ENCODE measurements at regions not wholly inside any gene's neighbourhood (a gene's known extent, or its start where the extent isn't known, plus 50 kb on each side); places are given as distances from the start of the nearest gene placed in this dataset.

- ChIA-PET POLR2A (ENCODE audit: partially characterized antibody) (no interaction called here), CTCF (ENCODE audit: partially characterized antibody) (no interaction called here)
- Histone ChIP-seq H3K18ac (ENCODE audit: extremely low read depth, low read length) (no peak overlapping the region), H3K4me2 (ENCODE audit: insufficient read depth in 1 of 2, low read depth in 2 of 2, low read length in 2 of 2) (no peak overlapping the region), H4K20me1 (replicated peaks in 1 of 2; ENCODE audit: control insufficient read depth in 1 of 2, insufficient read depth in 2 of 2, low read length in 2 of 2) (no peaks in the 10 kb centered on the region), H2BK12ac (ENCODE audit: low read depth, low read length) (no peak overlapping the region), H3K23me2 (ENCODE audit: low read depth, low read length) (no peaks in the 10 kb centered on the region), H3K79me2 (ENCODE audit: control insufficient read depth in 1 of 2, insufficient read depth in 2 of 2, low read length in 2 of 2) (no peaks in the 10 kb centered on the region), H2BK15ac (ENCODE audit: low read length) (no peak overlapping the region), H3K27me3 (replicated peaks in 1 of 4; ENCODE audit: control insufficient read depth in 3 of 4, extremely low read depth in 1 of 4, insufficient read depth in 3 of 4, low read length in 3 of 4) (no peaks in the 10 kb centered on the region), H2AK5ac (ENCODE audit: low read depth, low read length) (no peak overlapping the region), H3K4me3 (ENCODE audit: extremely low read depth in 1 of 4, insufficient read depth in 2 of 4, low read depth in 3 of 4, low read length in 4 of 4) (no peak overlapping the region), H3K23ac (ENCODE audit: insufficient read length) (no peak overlapping the region), H3K79me1 (ENCODE audit: low read depth, low read length) (no peaks in the 10 kb centered on the region), H3K14ac (ENCODE audit: insufficient read length) (no peak overlapping the region), H2BK5ac (ENCODE audit: low read depth, low read length) (no peak overlapping the region), H4K91ac (replicated peaks; ENCODE audit: insufficient read length, low read length) (no peak overlapping the region), H4K5ac (ENCODE audit: insufficient read length, low read depth, low read length) (no peak overlapping the region), H3K4me1 (replicated peaks in 1 of 4; ENCODE audit: control insufficient read depth in 3 of 4, insufficient read depth in 4 of 4, low read length in 3 of 4) (no peaks in the 10 kb centered on the region), H3K56ac (replicated peaks; ENCODE audit: insufficient read length, low read depth, low read length) (no peak overlapping the region), H2BK120ac (replicated peaks; ENCODE audit: low read depth, low read length) (no peak overlapping the region), H3K9ac (replicated peaks in 1 of 4; ENCODE audit: extremely low read depth in 1 of 4, low read depth in 3 of 4, low read length in 3 of 4) (no peak overlapping the region), H3K4ac (replicated peaks; ENCODE audit: insufficient read length, low read depth, low read length) (no peak overlapping the region), H3K27ac (ENCODE audit: low read depth, low read length) (no peak overlapping the region), H3K9me3 (ENCODE audit: insufficient read depth in 2 of 2, low read depth in 1 of 2, low read length in 1 of 2) (no peaks in the 10 kb centered on the region; a peak in 1 of 4 replicates), H2BK20ac (ENCODE audit: low read length) (no peak overlapping the region), H2AFZ (ENCODE audit: low read length) (no peak overlapping the region), H3K36me3 (ENCODE audit: control insufficient read depth in 2 of 4, insufficient read depth in 4 of 4, low read length in 3 of 4) (no peaks in the 10 kb centered on the region), H4K8ac (ENCODE audit: extremely low read depth, insufficient read depth, low read length) (no peak overlapping the region)
- TF ChIP-seq, protein P1, sequence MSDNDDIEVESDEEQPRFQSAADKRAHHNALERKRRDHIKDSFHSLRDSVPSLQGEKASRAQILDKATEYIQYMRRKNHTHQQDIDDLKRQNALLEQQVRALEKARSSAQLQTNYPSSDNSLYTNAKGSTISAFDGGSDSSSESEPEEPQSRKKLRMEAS (IDR thresholded peaks at IDR 0.05) = no peak
- TF ChIP-seq TAF1 (IDR thresholded peaks at IDR 0.05; ENCODE audit: low read depth, low read length) = no peak
- TF ChIP-seq, protein P2, sequence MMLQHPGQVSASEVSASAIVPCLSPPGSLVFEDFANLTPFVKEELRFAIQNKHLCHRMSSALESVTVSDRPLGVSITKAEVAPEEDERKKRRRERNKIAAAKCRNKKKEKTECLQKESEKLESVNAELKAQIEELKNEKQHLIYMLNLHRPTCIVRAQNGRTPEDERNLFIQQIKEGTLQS (IDR thresholded peaks at IDR 0.05; ENCODE audit: insufficient read depth, low read depth, low read length) = no peak
- TF ChIP-seq TEAD4 (IDR thresholded peaks at IDR 0.05; ENCODE audit: low read depth, low read length) = no peak
- no peak for TF ChIP-seq SAP30 (IDR thresholded peaks at IDR 0.05; ENCODE audit: insufficient read depth, insufficient replicate concordance, low read length)
- no peak for TF ChIP-seq CBX5 (IDR thresholded peaks at IDR 0.05; ENCODE audit: low read depth, low read length)
- no peak for TF ChIP-seq RAD21 (IDR thresholded peaks at IDR 0.05 in 1 of 2, conservative IDR thresholded peaks at IDR 0.05 in 1 of 2; ENCODE audit: low read depth in 2 of 2, low read length in 2 of 2)
- no peak for TF ChIP-seq E2F6 (IDR thresholded peaks at IDR 0.05)
- TF ChIP-seq CHD1 (IDR thresholded peaks at IDR 0.05; ENCODE audit: low read depth, low read length) = no peak
- no peak for TF ChIP-seq BACH1 (IDR thresholded peaks at IDR 0.05; ENCODE audit: low read length)
- TF ChIP-seq POLR2A (IDR thresholded peaks at IDR 0.05; ENCODE audit: control extremely low read depth in 1 of 2, low read depth in 2 of 2, low read length in 2 of 2) = no peak
- FAIRE-seq (no peak), DNase-seq (ENCODE audit: low read depth in 1 of 2, low spot score in 2 of 2) (no peak)
- WGBS, 2 experiments (ENCODE audit: extremely low coverage in 1 of 2, insufficient coverage in 1 of 2, insufficient read length in 1 of 2, insufficient replicate concordance in 2 of 2, low coverage in 1 of 2, low lambda C conversion rate in 2 of 2, missing lambda C conversion rate in 1 of 2) = 90% methylated on average over 2 of the region's 2 CpGs; no CpG with 5 or more reads in 1 of the 2 experiments
Measured at GRCh38 chr5:57824623-57825022, 342.0 kb upstream of the ACTBL2 start.

All from H1 (cell line).